ENCODE measurements at regions not wholly inside any gene's neighbourhood (a gene's known extent, or its start where the extent isn't known, plus 50 kb on each side); places are given as distances from the start of the nearest gene placed in this dataset.

- no peak overlapping the region for H3K4me3 ChIP-seq
- peaks cover 6% of the 10 kb centered on the region for H3K4me1 ChIP-seq
- no peaks in the 10 kb centered on the region for H3K36me3 ChIP-seq
- ATAC-seq: no peak
- no peaks in the 10 kb centered on the region for H3K9me3 ChIP-seq
- H3K27ac ChIP-seq: no peak overlapping the region
- intact Hi-C loops (cut with DNase I): no loop called here
- no peak for TF ChIP-seq CTCF (IDR thresholded peaks at IDR 0.05)
- DNase-seq: no peak
- H3K27me3 ChIP-seq (ENCODE audit: low read depth): no peaks in the 10 kb centered on the region
These were observed 88.8 kb upstream of the C3orf80 start for GRCh38 chr3:160136421-160136820.

- no peak for TF ChIP-seq CTCF (IDR thresholded peaks at IDR 0.05)
- Histone ChIP-seq H3K4me3 (no peak overlapping the region), H3K27ac (no peak overlapping the region), H3K27me3 (ENCODE audit: low read depth) (no peaks in the 10 kb centered on the region), H3K9me3 (peaks cover 8% of the 10 kb centered on the region), H3K4me1 (peaks cover 5% of the 10 kb centered on the region), H3K36me3 (no peaks in the 10 kb centered on the region)
- DNase-seq (no peak), ATAC-seq (no peak)
- intact Hi-C loops (cut with DNase I): no loop called here
These were observed 85.9 kb upstream of the C3orf80 start for GRCh38 chr3:160139291-160139690.

GRCh38 chr3:160140756-160141155 lies 84.5 kb upstream of the C3orf80 start:
- intact Hi-C loops (cut with DNase I): no loop called here
- Histone ChIP-seq H3K36me3 (no peaks in the 10 kb centered on the region), H3K4me1 (no peaks in the 10 kb centered on the region), H3K9me3 (peaks cover 8% of the 10 kb centered on the region), H3K27me3 (ENCODE audit: low read depth) (no peaks in the 10 kb centered on the region), H3K27ac (no peak overlapping the region), H3K4me3 (no peak overlapping the region)
- no peak for TF ChIP-seq CTCF (IDR thresholded peaks at IDR 0.05)
- DNase-seq (no peak), ATAC-seq (no peak)

- H3K9me3 ChIP-seq: peaks cover 8% of the 10 kb centered on the region
- DNase-seq (no peak), ATAC-seq (no peak)
These were observed 83.6 kb upstream of the C3orf80 start for GRCh38 chr3:160141485-160142185.

GRCh38 chr3:160143482-160143881 lies 81.7 kb upstream of the C3orf80 start:
- Histone ChIP-seq H3K27ac (no peak overlapping the region), H3K36me3 (no peaks in the 10 kb centered on the region), H3K4me1 (no peaks in the 10 kb centered on the region), H3K4me3 (no peak overlapping the region), H3K9me3 (peaks cover 8% of the 10 kb centered on the region), H3K27me3 (ENCODE audit: low read depth) (no peaks in the 10 kb centered on the region)
- ATAC-seq (no peak), DNase-seq (no peak)
- intact Hi-C loops (cut with DNase I): no loop called here
- no peak for TF ChIP-seq CTCF (IDR thresholded peaks at IDR 0.05)

More at GRCh38 chr3:160141485-160142185, 83.6 kb upstream of the C3orf80 start:
- intact Hi-C loops (cut with DNase I): no loop called here
- Histone ChIP-seq H3K27me3 (ENCODE audit: low read depth) (no peaks in the 10 kb centered on the region), H3K4me3 (no peak overlapping the region), H3K36me3 (no peaks in the 10 kb centered on the region), H3K4me1 (no peaks in the 10 kb centered on the region), H3K27ac (no peak overlapping the region)
- TF ChIP-seq CTCF (IDR thresholded peaks at IDR 0.05): no peak

Measured in lower lobe of right lung (tissue), 2 donors.